HG03469 (cell line): ENCODE measurements at regions not wholly inside any gene's neighbourhood (a gene's known extent, or its start where the extent isn't known, plus 50 kb on each side); places are given as distances from the start of the nearest gene placed in this dataset.

Experiments used
- ATAC-seq: cut with Tn5 transposase; IDR thresholded peaks from one replicate; pipeline ENCODE4 v1.9.1; 2021; ENCODE audit warnings: mild to moderate bottlenecking, moderate library complexity, moderate number of reproducible peaks; ENCODE audit not compliant: unreplicated experiment

DNA sequence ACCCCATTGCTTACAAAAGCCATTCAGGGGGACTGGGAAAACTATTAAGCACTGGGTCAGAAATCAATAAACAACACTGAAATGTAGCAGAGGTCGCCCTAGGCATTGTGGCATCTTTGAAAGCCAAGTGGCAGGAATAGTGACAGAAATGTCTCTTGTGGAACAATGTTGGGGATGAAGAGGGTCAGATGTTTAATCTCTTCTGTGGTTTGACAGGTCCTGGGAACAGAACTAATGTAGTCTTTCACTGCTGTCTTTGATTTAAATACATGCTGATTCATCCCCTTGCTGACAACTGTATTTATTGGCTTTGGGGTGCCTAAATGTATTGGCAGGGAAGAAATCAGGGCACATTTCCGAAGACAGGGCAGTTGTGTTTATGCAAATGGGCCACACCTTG lies 194.8 kb downstream of the ATG4C start:
- ATAC-seq = no peak

DNA sequence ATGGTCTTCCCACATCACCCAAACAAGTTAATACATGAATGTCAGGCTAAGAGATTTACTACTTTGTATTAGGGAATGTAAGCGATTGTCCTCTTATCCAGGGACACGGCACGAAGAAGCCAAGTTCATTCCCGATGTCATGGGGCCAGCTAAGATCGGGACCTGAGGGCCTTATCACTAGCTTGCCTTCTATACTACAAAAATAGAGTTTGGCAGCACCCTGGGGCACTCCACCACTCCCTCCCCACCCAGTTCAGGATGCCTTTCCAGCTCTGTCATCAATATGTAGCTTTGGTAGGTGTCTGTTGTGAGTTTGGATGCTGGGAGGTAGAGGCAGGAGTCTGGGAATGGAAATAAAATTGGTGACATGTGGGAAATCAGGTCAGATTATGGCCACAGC lies 197.5 kb downstream of the ATG4C start:
- ATAC-seq = no peak

DNA sequence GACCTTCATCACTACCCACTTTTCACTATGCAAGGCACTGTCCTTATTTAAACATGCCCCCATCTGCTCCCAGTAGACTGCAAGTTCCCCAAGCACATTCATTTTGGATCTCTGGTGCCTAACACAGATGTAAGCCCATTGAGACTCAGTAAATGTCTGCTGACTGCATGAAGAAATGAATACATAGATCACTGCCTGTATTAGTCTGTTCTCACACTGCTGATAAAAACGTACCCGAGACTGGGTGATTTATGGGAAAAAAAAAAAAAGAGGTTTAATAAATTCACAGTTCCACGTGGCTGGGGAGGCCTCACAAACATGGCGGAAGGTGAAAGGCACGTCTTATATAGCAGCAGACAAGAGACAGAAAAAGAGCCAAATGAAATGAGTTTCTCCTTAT lies 204.9 kb downstream of the ATG4C start:
- no peak for ATAC-seq

DNA sequence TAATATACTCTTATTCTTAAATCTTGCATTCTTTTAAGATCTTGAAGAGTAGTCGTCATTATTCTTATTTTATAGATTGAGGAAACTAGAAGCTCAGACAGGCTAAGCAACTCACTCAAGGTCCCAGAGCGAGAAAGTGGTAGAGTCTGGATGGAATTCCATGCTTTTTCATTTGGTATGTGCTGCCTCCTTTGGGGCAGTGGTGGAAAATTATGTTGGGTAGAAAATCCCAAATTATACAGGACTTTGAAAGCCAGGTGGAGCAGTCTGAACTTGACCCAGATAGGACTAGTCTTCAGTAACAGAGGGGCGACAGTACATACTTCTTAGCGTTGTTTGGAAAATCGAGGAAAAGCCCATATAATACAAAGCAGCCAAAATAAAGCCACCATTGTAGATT lies 205.6 kb downstream of the ATG4C start:
- ATAC-seq = no peak

DNA sequence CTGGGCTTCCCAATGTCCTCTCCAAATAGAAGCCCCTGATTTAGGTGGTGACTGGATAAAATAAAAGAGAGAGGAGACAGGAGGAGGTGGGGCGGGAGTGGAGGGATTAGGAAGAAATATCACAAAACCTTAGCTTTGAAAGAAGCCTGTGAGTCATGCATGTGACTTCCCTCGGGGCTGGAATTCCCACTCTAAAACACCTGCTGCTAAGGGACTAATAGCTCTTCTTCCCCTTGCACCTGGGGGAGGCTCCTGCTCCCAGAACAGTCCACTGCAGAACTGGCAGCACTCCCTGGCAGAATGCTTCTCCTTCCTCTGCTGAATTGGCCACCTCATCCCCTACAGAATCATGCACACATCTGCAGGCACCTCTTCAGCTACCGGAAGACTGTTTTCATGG lies 207.2 kb downstream of the ATG4C start:
- no peak for ATAC-seq

DNA sequence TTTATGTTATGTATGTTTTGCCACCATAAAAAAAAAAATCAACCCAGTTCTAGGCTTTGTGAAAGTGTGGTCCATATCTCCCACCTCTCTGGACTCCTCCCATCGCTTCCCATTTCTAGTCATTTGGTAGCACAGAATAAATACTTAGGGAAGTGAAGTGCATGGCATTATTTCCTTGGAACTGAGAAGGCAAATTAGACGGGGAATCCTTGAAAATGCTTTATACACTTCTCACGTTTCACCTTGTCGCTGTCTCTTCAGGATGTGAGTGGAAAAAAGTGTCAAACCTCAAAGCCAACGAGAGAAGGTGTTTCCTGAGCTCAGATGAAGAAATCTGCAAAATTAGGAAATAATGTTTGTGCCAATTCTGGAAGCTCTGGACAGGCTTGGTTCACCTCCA lies 209.9 kb downstream of the ATG4C start:
- ATAC-seq = no peak

DNA sequence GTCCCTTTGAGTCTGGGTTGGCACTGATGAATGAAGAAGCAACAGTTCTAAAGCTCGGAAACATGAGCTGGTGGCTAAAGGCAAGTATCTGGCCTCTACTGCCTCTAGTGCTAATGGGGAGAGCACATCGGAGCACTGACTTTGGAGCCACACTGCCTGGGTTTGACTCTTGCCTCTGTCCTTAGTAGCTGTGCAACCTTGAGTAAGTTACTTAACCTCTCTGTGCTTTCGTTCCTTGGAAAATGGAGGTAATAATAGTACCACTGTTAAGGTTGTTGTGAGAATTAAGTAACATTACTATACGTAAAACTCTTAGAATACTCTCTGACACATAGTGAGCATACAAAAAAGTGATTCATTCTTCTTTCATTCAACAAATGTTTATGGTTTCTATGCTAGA lies 211.2 kb downstream of the ATG4C start:
- ATAC-seq = no peak

DNA sequence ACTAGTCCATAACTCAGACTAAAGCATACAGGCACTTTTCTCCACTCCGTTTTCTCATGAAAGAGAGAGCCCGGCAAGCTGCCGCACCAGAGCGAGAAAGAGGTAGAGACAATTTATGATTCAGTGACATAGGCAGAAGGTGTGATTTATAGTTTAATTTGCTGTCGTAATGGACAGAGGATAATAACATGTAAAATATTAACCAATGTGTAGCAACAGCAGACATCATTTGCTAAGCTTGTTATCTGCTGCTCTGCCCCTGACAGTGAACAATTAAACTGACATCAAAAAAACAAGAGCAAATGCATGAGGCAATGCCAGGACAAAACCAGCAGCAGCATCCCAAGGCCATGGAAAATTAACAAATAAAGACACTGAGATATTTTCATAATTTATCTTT lies 214.0 kb downstream of the ATG4C start:
- no peak for ATAC-seq

DNA sequence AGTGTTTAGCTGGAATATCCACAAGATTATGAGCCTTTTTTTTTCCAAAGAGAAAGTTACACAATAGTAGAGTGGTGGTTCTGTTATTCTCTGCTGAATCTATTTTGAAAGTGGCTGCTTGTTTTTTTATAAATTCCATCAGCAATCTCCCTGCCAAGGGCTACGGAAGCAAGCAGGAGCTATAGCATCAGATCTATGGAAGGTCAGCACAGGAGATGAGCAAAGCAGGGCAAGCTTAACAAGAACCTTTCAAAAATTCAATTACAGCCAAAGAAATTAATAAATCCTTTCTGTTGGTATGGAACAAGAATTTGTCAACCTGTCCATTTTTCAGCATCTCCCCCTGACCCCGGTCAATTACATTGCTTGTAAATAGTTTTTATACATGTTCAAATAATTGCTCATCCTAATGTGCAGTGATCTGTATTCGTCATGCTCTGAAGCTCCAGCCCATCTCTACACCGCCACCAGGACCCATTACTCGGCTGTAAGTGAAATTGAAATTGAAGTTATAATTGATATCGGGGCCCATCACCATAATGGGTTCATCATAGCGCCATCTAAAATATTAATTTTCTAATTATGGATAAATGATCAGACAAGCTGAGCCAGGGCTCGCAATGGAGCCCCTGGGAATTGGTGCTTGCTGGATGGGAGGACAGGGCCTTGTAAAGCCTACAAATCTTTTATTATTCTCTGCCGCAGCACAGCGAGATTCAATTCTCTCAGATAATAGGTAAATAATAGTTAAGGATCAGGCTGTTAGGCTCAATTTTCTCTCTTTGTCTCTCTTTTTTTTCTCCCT lies 215.1 kb downstream of the ATG4C start:
- no peak for ATAC-seq

DNA sequence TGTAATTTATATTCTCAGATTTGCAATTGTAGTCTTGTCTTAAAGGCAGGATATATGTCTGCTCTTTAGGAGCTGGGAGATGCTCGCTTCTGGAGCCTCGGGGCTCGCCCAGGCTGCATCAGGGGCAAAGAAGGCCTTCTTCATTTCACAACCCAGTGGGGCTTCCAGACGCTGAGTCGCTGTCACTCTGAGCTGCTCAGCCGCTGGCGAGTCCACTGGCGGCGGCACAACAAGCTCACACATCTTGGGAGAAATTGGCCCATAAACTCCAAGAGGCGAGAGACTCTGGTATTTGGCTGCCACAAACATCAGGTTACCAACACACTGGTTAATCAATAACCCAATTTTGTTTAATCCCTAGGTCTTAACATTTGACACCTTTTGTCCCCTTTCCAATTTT lies 216.6 kb downstream of the ATG4C start:
- no peak for ATAC-seq

DNA sequence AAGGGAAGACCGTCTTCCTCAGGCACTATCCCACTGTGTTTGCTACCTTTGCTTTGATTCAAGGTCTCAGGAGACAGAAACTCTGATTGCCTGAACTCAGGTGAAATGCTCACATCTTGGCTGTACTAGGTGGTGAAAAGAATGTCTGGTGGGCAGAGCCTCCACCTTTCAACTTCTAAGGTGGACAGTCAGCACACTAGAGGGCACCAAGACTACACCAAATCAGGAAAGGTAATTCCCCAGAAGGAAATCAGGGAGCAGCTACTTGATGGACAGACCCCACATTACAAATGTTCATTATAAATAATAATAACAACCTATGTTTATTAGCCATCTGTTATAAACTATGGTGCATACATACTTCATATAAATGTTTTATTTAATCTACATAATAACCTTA lies 220.9 kb downstream of the ATG4C start:
- no peak for ATAC-seq

DNA sequence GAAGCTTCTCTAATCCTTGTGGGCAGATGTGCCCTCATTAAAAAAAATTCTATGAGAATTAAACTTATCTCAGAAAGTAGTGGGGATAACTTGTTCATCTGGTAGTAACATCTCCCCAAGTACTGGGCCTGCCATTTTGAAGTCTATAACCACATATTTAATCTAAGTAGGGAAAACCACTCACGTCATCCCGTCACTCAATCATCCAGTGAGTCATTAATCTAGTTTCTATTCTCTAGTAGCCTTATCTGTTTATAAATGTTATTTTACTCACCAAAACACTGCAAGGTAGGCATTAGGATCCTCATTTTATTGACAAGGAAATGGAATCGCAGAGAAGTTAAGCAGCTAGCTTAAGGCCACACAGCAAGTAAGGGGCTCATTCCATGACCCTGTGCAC lies 221.9 kb downstream of the ATG4C start:
- ATAC-seq = no peak

DNA sequence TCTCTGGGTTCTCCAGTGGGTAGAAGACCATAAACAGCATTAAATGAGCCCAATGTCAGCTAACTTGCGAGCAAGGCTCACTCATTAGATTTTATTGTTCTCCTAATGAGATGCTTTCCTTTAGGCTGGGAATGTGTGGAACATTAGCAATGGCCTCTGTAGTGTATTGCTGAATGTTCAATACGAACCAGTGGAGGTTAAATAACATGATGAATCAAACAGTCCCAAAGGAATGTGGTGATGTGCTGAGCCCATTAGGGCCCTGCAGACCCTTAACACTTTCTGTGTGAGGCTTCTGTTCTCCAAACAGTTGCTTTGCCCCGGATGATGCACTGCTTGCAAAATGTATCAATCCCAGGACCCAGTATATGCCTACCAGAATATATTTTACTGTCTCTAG lies 225.5 kb downstream of the ATG4C start:
- no peak for ATAC-seq

DNA sequence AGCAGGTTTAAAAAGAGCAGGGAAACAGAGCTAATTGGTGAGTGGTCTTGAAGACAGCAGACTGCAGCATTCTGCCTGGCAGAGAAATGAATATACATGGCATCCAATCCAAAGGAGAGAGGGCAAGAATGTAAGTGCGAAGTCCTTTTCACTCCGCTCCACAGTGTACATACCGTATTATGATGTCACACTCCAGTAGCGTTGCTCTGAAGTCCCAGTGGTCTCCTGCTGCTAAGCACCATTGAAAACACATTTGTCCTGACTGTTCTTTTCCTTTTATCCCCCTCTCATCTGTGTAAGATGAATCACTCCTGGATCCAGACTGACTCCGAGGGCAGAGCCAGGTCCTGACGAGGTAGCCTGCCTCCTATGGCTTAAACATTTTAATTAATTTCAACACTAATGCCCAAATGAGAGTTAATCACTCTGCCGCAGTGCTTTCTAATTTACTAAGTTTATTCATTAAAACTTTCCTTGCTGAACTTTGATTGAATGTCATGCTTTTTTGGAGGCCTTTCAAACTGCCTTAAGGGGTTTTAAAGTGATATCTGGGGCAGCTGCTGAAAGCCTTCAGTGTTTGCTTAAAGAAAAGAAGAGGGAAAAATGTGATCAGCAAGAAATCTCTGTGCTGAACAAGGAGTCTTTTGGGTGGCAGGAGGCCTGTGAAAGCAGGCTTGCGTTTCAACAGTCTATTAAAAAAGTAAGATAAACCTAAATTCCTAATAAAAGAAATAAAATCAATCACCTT lies 227.2 kb downstream of the ATG4C start:
- ATAC-seq = no peak

DNA sequence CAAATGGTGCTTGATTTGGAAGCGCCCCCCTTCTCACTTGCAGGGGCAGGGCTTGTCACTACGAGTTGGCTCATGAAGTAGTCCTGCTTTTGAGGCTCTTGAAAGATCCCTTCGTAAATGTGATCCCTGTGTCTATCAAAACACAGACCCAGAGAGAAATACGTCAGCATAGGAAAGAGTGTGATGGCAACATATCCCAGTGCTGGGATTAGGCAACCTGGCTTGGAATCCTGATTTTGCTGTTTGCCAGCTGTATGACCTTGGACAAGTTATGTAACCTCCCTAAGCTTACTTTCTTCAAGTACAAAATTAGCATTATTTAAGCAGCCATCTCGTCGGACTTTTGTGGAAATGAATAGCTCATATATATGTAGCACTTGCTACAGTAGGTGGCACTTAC lies 228.4 kb downstream of the ATG4C start:
- ATAC-seq = no peak

DNA sequence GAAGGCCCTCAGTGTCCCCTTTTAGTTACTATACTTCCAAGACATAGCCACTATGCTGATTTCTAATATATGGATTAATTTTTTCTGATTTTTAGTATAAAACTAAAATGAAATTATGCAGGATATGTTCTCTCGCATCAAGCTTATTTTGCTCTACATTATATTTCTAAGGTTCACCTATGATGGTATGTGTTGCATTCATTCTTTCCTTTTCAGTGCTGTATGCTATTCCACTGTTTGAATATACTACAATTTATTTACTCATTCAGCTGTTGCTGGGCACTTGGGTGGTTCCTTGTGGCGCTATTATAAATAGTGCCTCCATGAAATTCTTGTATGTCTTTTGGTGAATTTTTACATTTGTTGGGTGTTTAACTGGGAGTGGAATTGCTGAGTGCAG lies 230.3 kb downstream of the ATG4C start:
- no peak for ATAC-seq

DNA sequence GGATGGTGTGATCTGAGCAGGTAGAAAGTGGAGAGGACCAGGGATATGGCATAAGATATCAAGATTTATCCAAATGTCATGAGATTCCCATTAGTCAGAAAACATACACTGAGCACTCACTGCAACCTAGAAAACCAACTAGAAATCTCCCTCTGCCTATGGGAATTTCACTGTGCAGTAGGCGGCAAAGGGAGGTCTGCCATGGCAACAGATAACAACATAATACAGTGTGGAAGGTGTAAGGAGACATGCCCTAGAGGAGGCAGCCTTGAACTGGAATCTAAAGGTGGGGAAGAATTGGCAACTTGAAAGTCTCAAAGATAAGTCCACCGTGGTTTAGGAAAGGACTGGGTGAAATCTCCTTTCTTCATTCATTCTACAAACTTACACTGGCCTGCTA lies 238.4 kb downstream of the ATG4C start:
- ATAC-seq = no peak

DNA sequence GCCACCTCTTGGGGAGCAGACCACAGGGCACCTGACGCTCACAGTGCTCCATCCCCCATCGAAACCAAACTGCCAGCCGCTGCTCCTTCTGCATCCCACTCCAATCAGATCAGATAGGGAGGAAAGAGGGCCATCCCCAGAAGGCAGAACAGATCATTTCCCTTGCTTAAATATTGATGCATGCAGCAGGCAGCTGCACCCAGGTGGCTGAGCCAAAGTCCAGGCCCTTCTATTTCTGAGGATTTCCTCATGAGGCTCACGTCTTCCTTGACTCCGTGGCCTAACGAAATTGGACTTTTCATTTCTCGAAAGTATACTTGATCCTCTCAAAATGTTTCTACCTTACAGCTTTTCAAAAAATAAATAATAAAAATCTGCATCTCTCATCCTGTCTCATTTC lies 239.2 kb downstream of the ATG4C start:
- no peak for ATAC-seq

DNA sequence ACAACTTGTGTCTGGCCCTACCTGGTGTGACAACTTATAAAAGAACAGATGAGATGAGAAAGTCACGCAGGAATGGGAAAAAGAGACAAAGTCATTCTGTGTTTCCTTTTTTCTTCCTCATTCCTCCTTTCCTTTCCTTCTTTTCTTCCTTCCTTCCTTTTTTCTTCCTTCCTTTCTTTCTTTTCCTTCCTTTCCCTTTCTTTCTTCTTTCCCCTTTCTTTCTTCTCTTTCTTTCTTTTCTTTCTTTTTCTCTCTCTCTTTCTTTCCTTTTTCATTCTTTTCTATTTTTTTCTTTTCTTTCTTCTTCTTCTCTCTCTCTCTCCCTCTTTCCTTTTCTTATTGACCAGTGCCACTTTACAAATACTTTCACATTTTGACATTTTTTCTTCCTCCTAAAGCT lies 239.7 kb downstream of the ATG4C start:
- ATAC-seq = no peak

DNA sequence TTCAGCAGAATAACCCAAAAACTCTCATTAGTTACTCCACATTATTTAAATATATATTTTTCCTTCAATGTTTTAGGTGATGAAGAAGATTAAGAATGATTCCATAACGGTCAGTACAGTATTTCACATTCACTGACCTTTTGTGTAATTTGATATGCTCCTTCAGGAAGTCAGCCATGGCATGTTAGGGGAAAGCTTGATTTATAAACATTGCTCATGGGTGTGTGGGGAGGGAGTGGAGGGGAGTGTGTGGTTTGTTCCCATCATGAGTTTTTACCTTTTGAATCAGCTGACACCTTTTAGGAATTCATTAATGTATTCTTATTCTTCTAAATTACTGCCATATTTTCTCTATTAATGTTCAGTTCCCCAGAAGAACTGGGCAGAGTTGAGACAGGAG lies 240.2 kb downstream of the ATG4C start:
- ATAC-seq = no peak

DNA sequence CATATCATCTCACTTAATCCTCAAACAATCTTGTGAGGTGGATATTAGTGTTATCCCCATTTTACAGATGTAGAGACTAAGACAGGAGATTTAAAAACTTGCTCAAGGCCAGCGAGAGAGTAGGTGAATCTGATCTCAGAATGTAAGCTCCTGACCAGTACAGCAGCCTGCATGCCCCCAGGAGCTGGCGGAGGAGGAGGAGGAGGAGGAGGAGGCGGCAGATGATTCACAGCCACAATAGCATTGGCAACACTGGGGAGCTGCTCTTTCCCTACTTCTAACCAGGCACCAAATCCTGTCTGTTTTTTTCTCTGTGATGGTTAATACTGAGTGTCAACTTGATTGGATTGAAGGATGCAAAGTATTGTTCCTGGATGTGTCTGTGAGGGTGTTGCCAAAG lies 243.2 kb downstream of the ATG4C start:
- ATAC-seq = no peak

DNA sequence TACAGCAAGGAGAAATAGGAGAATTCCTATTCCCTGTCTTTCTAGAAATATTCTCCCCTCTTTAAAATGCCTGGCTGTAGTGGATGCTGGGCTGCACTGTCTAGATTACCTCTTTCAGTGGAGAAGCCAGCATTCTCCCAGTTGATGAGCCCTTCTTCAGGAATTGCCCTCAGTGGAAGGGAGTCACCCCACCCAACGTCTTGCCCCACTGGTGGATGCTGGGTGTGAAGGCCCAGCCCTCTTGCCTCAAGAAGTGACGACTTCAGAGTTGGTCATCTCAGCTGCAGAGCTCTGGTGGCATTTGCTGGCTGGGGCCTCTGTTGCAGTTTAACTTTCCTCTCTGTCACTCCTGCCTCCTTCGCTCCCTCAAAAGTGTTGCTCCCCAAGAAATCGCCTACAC lies 248.2 kb downstream of the ATG4C start:
- ATAC-seq = no peak

DNA sequence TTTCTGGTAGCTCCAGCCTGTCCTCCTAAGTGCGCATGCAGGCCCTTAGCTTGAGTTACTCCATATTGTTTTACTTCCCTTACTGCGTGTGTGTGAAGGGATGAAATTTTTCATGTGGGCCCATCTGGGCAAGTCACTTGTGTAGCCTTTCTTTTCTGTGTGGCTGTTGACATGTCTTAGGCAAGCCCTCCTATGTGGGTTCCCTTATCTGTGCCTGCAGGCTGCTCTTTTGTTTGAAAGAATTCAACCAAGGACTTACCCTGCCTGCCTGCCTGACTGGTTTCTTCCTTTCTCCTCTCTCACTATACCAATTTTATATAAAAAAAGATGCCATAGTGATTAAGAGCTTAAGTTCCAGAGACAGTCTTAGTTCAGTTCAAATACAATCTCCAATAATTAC lies 249.3 kb downstream of the ATG4C start:
- no peak for ATAC-seq
